ENCODE measurements at regions not wholly inside any gene's neighbourhood (a gene's known extent, or its start where the extent isn't known, plus 50 kb on each side); places are given as distances from the start of the nearest gene placed in this dataset.

GRCh38 chr10:29026065-29026797 lies 262.6 kb upstream of the LYZL1 start:
- H3K27ac ChIP-seq = no peak overlapping the region
- no peaks in the 10 kb centered on the region for H3K9me3 ChIP-seq
- H3K4me3 ChIP-seq = no peak overlapping the region
- no peak for DNase-seq
- 88 to 89% methylated on average over 10 of the region's 10 CpGs for WGBS, 2 donors
- H3K27me3 ChIP-seq = no peaks in the 10 kb centered on the region
- H3K36me3 ChIP-seq (ENCODE audit: low read depth, missing control alignments) = no peaks in the 10 kb centered on the region
- H3K4me1 ChIP-seq = no peaks in the 10 kb centered on the region
- TF ChIP-seq CTCF (IDR thresholded peaks at IDR 0.05) (no peak), POLR2A (IDR thresholded peaks at IDR 0.05) (no peak)
- intact Hi-C loops (cut with DNase I; ENCODE audit: low total_unique reads) = no loop called here

- H3K36me3 ChIP-seq (ENCODE audit: low read depth, missing control alignments) = no peaks in the 10 kb centered on the region
- H3K27me3 ChIP-seq = no peaks in the 10 kb centered on the region
- 64 to 66% methylated on average over 5 of the region's 5 CpGs for WGBS, 2 donors
- H3K4me1 ChIP-seq = no peaks in the 10 kb centered on the region
- no peak overlapping the region for H3K4me3 ChIP-seq
- intact Hi-C loops (cut with DNase I; ENCODE audit: low total_unique reads) = no loop called here
- H3K9me3 ChIP-seq = no peaks in the 10 kb centered on the region
- DNase-seq = no peak
- H3K27ac ChIP-seq = no peak overlapping the region
- TF ChIP-seq CTCF (IDR thresholded peaks at IDR 0.05) = no peak
- no peak for TF ChIP-seq POLR2A (IDR thresholded peaks at IDR 0.05)
These were observed 261.9 kb upstream of the LYZL1 start for GRCh38 chr10:29026802-29027580.

- 59 to 91% methylated on average over 3 of the region's 3 CpGs for WGBS, 2 donors
- Histone ChIP-seq H3K27me3 (no peaks in the 10 kb centered on the region), H3K4me1 (no peaks in the 10 kb centered on the region), H3K36me3 (ENCODE audit: low read depth, missing control alignments) (no peaks in the 10 kb centered on the region), H3K9me3 (no peaks in the 10 kb centered on the region), H3K27ac (no peak overlapping the region), H3K4me3 (no peak overlapping the region)
- TF ChIP-seq POLR2A (IDR thresholded peaks at IDR 0.05) = no peak
- TF ChIP-seq CTCF (IDR thresholded peaks at IDR 0.05) = no peak
- DNase-seq = no peak
- intact Hi-C loops (cut with DNase I; ENCODE audit: low total_unique reads) = no loop called here
These were observed 260.4 kb upstream of the LYZL1 start for GRCh38 chr10:29028486-29028885.

- no peak for TF ChIP-seq POLR2A (IDR thresholded peaks at IDR 0.05)
- TF ChIP-seq CTCF (IDR thresholded peaks at IDR 0.05) = no peak
- no peak for DNase-seq
- H3K9me3 ChIP-seq = no peaks in the 10 kb centered on the region
- intact Hi-C loops (cut with DNase I; ENCODE audit: low total_unique reads) = no loop called here
- H3K4me3 ChIP-seq = no peak overlapping the region
- no peak overlapping the region for H3K27ac ChIP-seq
- H3K4me1 ChIP-seq = no peaks in the 10 kb centered on the region
- H3K27me3 ChIP-seq = no peaks in the 10 kb centered on the region
- H3K36me3 ChIP-seq (ENCODE audit: low read depth, missing control alignments) = no peaks in the 10 kb centered on the region
These were observed 258.0 kb upstream of the LYZL1 start for GRCh38 chr10:29030900-29031299.
